ENCODE measurements at regions not wholly inside any gene's neighbourhood (a gene's known extent, or its start where the extent isn't known, plus 50 kb on each side); places are given as distances from the start of the nearest gene placed in this dataset.

- Mint-ChIP-seq H3K27ac (ENCODE audit: unreplicated experiment) (no peak overlapping the region), H3K27me3 (ENCODE audit: insufficient read depth, unreplicated experiment) (no peaks in the 10 kb centered on the region), H3K4me3 (ENCODE audit: unreplicated experiment) (no peak overlapping the region), H3K9me3 (ENCODE audit: unreplicated experiment) (no peaks in the 10 kb centered on the region), H3K36me3 (ENCODE audit: insufficient read depth, unreplicated experiment) (no peaks in the 10 kb centered on the region), H3K4me1 (ENCODE audit: low read depth, unreplicated experiment) (peaks cover 4% of the 10 kb centered on the region)
- H3K4me3 ChIP-seq (ENCODE audit: low read depth, low read length), result no peak overlapping the region
- TF ChIP-seq CTCF (IDR thresholded peaks at IDR 0.05; ENCODE audit: insufficient read depth in 1 of 2, low read depth in 1 of 2, low read length in 1 of 2, severe bottlenecking in 1 of 2, unreplicated experiment in 1 of 2), result no peak
- CTCF ChIA-PET, result interaction anchor here (0.7 kb wide), 1 partner anchor 11 kb away, joined by 4 read pairs; no protein-coding TSS in a partner anchor
- peaks cover 2% of the 10 kb centered on the region; the same call in 1 of the 2 replicates for H3K4me1 ChIP-seq
- no peaks in the 10 kb centered on the region for H3K36me3 ChIP-seq (ENCODE audit: control insufficient read depth, insufficient read depth, low read length)
- POLR2A ChIA-PET, result no interaction called here
- H3K27me3 ChIP-seq (replicated peaks; ENCODE audit: control insufficient read depth, insufficient read depth, low read length), result no peaks in the 10 kb centered on the region
- intact Hi-C loops (cut with micrococcal nuclease; ENCODE audit: unreplicated experiment), result no loop called here
- no peak for DNase-seq
- no TSS peak for BruUV-seq (replicated peaks)
- no peaks in the 10 kb centered on the region; the same call in 1 of the 2 replicates for H3K9me3 ChIP-seq
Measured at GRCh38 chr12:66066137-66066928, 64.2 kb downstream of the LLPH start.

GRCh38 chr12:66065641-66066136 is 64.9 kb downstream of the LLPH start:
- POLR2A ChIA-PET, result no interaction called here
- H3K36me3 ChIP-seq (ENCODE audit: control insufficient read depth, insufficient read depth, low read length), result no peaks in the 10 kb centered on the region
- Mint-ChIP-seq H3K36me3 (ENCODE audit: insufficient read depth, unreplicated experiment) (no peaks in the 10 kb centered on the region), H3K4me1 (ENCODE audit: low read depth, unreplicated experiment) (peaks cover 8% of the 10 kb centered on the region), H3K27ac (ENCODE audit: unreplicated experiment) (no peak overlapping the region), H3K9me3 (ENCODE audit: unreplicated experiment) (no peaks in the 10 kb centered on the region), H3K27me3 (ENCODE audit: insufficient read depth, unreplicated experiment) (no peaks in the 10 kb centered on the region), H3K4me3 (ENCODE audit: unreplicated experiment) (no peak overlapping the region)
- no peak for DNase-seq
- no peak overlapping the region for H3K4me3 ChIP-seq (ENCODE audit: low read depth, low read length)
- no peaks in the 10 kb centered on the region; the same call in 1 of the 2 replicates for H3K9me3 ChIP-seq
- intact Hi-C loops (cut with micrococcal nuclease; ENCODE audit: unreplicated experiment), result no loop called here
- TF ChIP-seq CTCF (IDR thresholded peaks at IDR 0.05; ENCODE audit: insufficient read depth in 1 of 2, low read depth in 1 of 2, low read length in 1 of 2, severe bottlenecking in 1 of 2, unreplicated experiment in 1 of 2), result no peak
- no peaks in the 10 kb centered on the region for H3K27me3 ChIP-seq (replicated peaks; ENCODE audit: control insufficient read depth, insufficient read depth, low read length)
- peaks cover 7% of the 10 kb centered on the region for H3K4me1 ChIP-seq
- BruUV-seq (replicated peaks), result no TSS peak
- CTCF ChIA-PET, result no interaction called here

GRCh38 chr12:66065150-66065549 is 65.4 kb downstream of the LLPH start:
- intact Hi-C loops (cut with micrococcal nuclease; ENCODE audit: unreplicated experiment), result no loop called here
- Mint-ChIP-seq H3K4me1 (ENCODE audit: low read depth, unreplicated experiment) (peaks cover 13% of the 10 kb centered on the region), H3K36me3 (ENCODE audit: insufficient read depth, unreplicated experiment) (no peaks in the 10 kb centered on the region), H3K9me3 (ENCODE audit: unreplicated experiment) (no peaks in the 10 kb centered on the region), H3K27me3 (ENCODE audit: insufficient read depth, unreplicated experiment) (no peaks in the 10 kb centered on the region), H3K4me3 (ENCODE audit: unreplicated experiment) (no peak overlapping the region), H3K27ac (ENCODE audit: unreplicated experiment) (no peak overlapping the region)
- CTCF ChIA-PET, result no interaction called here
- no peak for TF ChIP-seq CTCF (IDR thresholded peaks at IDR 0.05; ENCODE audit: insufficient read depth in 1 of 2, low read depth in 1 of 2, low read length in 1 of 2, severe bottlenecking in 1 of 2, unreplicated experiment in 1 of 2)
- no peaks in the 10 kb centered on the region; the same call in 1 of the 2 replicates for H3K9me3 ChIP-seq
- no peaks in the 10 kb centered on the region for H3K36me3 ChIP-seq (ENCODE audit: control insufficient read depth, insufficient read depth, low read length)
- H3K4me3 ChIP-seq (ENCODE audit: low read depth, low read length), result no peak overlapping the region
- BruUV-seq (replicated peaks), result no TSS peak
- POLR2A ChIA-PET, result no interaction called here
- H3K4me1 ChIP-seq, result peaks cover 12% of the 10 kb centered on the region
- H3K27me3 ChIP-seq (replicated peaks; ENCODE audit: control insufficient read depth, insufficient read depth, low read length), result no peaks in the 10 kb centered on the region
- DNase-seq, result no peak
